GM18907 (cell line): ENCODE measurements at regions not wholly inside any gene's neighbourhood (a gene's known extent, or its start where the extent isn't known, plus 50 kb on each side); places are given as distances from the start of the nearest gene placed in this dataset.
"Not testable (repeated sequence)": the region's sequence is repeated elsewhere in the genome, so short reads cannot be mapped to it uniquely, and the experiment has no call there.

Source experiments
- ATAC-seq: cut with Tn5 transposase; IDR thresholded peaks from one replicate; pipeline ENCODE4 v1.9.1; 2021; ENCODE audit warnings: mild to moderate bottlenecking, moderate library complexity; ENCODE audit not compliant: unreplicated experiment

DNA sequence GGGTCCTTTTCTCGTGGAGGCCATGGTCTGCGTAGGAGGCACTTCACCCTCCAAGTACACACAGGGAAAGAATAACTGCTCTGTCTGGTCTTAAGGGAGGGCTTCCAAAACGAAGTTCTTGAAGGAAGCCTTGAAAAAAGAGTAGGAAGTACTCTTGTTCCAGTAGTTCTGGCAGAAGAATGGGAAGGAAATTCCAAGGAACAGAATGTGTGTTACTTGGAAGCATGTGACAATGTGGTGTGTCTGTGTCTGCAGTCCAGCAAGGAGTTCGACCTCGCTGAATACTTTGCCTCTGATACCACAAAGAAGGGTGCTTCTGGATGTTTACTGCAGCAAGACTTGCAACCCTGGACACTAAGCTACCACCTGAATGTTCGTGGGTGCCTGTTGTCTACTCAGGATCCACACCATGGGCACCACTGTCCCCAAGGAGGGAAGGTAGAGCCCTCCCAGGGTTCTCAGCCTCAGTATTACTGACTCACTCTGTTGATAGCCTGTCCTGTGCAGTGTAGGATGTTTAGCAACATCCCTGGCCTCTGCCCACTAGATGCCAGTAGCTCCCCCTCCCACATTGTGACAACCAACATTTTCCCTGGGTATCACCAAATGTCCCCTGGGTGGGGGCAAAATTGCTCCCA is 471.6 kb upstream of the CDH4 start:
- ATAC-seq: no peak

DNA sequence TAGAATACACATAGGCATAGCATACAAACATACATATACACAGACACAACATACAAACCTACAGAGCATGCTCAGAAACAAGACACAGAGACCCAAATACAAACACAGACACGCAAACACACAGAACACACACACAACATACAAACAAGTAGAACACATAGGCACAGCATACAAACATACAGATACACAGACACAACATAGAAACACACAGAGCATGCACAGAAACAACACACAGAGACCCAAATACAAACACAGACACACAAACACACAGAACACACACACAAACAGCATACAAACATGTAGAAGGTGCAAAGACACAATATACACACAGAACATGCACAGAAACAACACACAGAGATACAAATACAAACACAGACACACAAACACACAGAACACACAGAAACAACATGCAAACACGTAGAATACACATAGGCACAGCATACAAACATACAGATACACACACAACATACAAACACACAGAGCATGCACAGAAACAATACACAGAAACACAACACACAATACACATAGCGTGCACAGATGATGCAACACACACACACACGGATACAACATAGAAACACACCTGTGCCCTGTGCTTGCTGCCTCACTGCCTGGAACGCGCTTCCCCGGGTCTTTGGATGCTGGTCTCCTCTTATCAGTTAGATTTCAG is 469.0 kb upstream of the CDH4 start:
- no peak for ATAC-seq

DNA sequence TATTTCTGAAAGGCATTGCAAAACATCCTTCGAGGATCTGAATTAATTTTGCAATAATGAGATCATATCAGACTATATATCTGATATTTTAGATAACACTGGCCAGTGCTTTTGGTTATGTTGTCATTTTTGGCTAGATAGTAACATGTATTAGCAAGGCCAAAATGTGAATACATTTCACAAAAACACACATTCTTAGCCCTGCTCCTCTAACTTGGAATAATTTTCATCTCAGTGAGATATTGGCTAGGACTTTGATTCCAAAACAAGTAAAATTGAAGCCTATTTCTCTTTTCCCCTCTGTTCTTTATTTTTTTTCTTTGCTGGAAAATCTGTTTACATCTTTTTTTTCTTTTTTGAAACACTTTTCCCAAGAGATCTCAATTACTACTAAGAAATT is 466.8 kb upstream of the CDH4 start:
- ATAC-seq: no peak

DNA sequence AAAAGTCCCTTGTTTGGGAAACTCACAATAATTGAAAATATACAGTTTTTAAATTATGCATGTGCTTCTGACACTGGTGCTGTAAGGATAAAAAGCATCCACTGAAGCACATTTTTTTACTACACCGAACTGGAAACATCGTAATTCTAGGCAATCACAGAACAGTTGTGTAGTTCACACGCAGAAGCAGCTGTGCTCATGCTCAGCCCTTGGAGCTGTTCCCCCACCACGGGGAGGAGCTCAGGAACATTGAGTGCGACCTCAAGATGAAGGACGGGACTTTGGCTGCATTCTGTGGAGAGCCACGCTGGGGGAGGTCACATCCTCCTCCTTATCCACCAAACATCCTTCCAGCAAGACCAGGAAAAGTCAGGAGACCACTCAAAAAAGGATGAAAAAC is 466.3 kb upstream of the CDH4 start:
- no peak for ATAC-seq

DNA sequence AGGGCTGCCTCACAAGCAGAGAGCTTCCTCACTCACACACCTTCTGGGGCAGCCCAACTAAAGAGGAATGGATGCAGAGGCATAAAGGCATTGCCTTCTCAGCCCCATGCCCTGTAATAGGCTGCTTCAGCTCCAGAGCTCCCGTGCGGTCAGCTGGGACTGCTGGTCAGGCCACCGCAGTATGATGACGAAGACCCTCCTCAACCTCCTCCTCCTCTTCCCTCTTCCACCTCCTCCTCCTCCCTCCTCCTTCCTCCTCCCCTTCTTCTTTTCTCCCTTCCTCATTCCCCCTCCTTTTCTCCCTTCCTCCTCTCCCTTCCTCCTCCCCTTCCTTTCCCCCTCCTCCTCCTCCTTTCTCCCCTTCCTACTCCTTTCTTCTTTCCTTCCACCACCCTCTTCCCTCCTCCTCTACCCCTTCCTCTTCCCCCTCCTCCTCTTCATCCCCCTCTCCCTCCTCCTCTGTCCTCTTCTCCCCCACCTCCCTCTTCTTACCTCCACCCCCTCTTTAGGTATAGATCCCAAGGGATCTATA is 465.3 kb upstream of the CDH4 start:
- ATAC-seq: no peak

DNA sequence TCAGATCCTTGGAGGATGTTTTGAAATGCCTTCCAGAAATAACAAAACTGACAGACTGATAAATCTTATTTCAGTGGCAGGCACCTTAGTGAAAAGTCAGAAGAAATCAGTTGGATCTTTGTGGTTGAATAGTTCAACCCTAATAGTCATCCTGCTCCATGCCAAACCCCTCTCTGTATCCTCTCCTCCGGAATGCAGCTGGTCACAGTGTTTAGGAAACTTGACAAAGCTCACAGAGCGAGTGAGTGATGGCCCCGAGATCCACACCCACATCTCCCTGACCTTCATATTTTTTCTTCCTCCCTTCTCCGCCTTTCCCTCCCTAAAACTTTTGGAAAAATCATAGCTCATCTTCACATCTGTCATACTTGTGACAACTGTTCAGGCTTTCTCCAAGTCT is 464.8 kb upstream of the CDH4 start:
- ATAC-seq: no peak

DNA sequence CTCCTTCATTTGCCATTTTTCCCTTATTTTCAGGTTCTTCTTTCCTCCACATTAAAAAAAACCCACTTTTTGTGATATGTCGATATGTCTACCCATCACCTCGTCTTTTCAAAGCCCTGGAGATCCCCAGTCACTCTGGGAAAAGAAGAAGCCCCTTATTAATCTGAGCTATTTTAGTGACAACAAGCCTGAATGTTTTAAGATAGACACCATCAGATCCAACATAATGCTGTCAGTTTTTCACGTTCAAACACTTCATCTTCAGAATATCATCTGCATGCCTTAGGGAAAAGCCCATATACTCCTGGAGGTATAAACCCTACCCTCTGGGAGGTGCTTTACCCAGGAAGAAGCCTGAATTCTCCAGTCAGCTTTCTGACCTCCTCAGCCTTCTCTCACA is 464.0 kb upstream of the CDH4 start:
- no peak for ATAC-seq

DNA sequence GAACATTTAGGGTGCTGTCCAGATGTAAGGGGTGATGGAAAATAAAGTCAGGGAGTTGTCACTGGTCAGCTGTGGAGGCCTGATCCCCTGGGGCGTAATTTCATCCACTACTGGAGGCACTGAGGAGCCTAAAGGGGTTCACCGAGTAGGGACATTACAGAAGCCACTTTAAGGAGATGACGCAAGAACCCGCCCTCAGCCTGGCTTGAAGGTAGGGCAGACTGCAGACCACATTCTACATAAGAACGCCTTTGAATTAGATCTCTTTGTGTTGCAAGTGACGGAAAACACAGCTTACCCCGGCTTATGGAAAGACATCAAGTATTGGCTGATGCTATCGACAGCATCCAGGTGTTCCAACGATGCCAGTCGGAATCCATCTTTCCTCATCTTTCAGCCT is 462.7 kb upstream of the CDH4 start:
- ATAC-seq: no peak

DNA sequence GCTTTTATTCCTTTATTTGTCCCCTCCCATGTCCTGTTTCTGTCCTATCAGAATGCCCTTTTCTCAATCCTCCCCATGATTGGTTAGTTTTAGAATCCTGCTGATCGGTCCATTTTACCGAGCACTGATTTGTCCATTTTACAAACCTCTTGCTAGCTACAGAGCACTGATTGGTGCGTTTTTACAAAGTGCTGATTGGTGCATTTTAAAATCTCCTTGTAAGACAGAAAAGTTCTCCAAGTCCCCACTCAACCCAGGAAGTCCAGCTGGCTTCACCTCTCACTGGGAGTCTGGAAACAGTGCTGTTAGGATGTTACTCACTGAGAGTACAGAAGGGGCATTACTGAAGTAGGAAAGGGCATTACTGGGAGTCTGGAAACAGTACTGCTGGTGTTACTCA is 461.7 kb upstream of the CDH4 start:
- not testable (repeated sequence) for ATAC-seq

DNA sequence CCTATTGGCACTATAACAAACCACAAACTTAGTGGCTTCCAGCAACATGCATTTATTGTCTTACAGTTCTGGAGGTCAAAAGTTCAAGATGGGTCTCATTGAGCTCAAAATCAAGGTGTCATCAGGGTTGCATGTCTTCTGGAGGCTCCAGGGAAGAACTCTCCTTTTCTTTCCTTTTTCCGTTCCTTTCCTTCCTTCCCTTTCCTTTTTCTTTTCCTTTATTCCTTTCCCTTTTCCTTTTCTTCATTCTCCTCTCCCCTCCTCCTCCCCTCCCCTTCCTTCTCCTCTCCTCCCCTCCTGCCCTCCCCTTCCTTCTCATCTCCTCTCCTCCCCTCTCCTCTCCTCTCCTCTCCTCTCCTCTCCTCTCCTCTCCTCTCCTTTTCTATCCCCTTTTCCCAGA is 460.2 kb upstream of the CDH4 start:
- ATAC-seq: no peak

DNA sequence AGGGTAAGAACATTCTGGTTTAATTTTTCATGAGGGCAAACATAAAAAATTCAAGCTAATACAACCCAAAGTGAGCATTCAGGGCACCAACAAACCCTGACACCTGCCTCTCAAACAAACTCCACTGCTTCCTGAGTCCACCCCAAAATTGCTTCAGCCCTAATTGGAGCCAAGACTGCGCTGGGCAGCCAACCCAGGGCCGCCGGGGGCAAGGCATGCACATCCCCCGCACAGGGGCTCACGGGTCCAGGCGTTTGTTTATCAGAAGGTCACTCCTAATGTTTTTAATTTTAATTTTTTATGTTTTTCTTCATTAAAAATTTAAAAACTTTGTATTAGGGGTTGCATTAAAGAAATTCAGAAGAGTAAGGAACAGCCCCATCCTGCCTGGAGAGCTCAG is 459.1 kb upstream of the CDH4 start:
- ATAC-seq: no peak

DNA sequence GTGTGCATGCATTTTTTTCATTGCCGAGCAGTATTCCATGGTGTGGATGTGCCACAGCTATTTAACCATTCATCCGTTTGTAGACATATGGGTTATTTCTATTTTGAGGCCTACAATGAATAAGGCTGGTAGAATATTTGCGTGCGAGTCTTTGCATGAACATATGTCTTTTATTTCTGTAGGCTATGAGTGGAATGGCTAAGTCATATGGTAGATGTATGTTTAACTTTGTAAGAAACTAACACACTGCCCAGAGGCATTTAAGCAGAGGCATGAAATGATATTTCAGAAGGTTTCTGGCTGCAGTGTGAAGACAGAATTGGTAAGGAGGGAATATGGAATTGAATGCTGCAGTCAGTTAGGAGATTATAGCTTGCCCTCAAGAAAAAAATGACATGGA is 457.4 kb upstream of the CDH4 start:
- ATAC-seq: no peak

DNA sequence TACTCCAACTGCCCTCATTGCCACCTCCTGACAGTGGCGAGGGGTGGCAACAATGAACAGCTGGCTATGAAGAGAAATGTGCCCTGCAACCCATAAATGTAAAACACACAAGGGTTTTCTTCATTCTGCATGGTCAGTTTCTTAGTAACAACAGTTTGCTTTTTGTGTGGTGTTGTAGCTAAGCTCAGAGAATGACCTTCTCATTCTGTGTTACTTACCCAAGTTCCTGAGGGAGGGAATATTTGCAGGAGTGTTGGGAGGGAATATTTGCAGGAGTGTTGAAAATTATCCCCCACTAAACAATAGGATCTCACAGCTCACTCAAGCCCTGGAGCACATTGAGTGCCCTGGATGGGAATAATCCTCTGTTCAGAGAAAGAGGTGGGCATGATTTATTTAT is 456.4 kb upstream of the CDH4 start:
- no peak for ATAC-seq

DNA sequence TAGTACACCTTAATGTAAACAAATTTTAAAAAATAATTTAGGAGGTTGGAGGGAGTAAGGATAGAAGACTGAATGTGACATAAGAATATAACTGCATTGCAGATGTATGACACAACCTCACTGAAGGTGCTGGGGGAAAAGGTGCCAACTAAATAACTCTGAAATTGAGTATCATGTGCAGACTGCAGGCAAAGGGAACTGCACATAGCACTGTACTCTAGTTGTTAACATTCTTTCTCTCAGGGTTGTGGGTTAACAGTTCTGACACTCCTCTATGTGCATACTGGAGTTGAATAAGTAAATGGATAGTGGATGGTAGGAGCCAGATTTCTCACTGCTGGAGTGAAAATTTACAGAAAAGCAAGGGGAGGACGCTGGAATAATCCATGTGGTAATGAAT is 451.9 kb upstream of the CDH4 start:
- no peak for ATAC-seq

DNA sequence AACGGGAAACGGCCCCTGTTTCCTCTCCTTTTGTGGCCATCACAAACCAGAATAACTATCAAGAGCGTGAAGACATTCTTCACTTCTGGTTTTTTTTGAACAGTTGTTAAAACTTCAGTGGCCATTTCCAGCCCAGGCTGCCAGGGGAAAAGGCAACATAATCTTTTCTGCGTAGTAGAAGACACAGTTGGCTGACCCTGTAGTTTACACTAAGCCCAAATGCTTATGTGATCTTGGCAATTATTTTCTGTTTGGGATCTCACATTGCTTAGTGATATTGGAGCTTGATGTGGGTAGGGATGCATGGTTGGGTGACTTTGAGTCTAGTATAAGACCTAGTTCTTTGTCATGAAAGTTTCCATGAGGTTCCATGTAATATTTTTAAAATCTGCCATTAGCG is 449.4 kb upstream of the CDH4 start:
- no peak for ATAC-seq

DNA sequence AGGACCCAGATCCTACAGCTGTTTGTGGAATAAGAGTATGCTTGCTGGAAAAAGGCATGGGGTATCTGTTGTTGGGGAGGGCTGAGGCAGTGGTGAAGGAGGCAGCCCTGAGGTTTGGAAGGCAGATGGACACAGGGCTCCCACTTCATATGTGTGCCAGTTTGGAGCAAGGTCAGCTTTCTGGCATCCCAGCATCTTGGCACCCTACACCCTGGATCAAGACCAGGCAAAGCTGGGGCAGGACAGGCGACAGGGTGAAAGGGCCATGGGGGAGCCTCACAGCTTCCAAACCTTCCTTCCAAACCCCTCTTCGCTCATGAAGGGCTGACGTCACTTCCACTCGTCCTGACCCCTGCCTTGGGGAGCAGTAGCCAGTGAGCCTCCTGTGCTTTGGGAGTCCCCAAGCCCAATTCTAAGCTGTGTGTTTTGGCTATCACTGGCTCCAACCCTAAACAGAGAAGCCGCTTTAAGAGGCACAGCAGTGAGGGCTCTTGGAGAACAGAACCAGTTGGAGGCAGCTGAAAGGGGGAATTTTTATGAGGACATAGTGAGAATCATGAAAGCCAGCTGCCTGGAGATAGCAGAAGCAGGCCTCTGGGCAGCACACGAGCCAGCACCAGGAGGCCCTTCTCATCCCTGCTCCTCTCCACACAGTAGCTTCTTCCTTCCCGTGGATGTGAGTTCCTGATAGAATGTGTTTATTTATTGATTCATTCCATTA is 448.6 kb upstream of the CDH4 start:
- no peak for ATAC-seq

DNA sequence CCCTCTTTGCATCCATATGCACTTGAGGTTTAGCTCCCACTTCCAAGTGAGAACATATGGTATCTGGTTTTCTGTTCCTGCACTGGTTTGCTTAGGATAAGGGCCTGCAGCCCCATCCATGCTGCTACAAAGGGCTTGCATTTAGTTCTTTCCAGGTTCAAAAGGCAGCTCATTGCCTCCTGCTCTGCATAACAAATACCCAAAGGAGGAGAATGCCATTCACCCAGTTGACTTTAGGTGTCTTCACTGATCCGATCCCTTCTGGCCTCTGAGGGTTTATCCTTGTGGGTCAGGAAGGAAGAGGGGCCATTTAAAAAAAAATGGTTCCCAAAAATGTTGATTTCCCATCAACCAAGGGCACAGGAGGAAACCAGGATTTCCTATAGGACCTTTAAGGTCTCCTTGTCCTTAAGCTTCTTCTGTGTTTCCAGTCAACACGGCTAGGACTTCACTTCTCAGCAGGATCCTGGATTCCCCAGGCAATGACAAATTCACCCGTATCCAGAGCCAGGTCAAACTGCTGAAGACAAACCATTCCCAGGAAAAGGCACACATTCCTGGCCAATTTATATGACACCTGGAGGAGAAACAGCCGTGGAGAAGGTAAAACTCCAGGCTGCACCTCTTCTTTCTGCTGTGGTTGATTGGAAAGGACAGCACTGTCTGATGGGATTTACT is 447.7 kb upstream of the CDH4 start:
- ATAC-seq: no peak

DNA sequence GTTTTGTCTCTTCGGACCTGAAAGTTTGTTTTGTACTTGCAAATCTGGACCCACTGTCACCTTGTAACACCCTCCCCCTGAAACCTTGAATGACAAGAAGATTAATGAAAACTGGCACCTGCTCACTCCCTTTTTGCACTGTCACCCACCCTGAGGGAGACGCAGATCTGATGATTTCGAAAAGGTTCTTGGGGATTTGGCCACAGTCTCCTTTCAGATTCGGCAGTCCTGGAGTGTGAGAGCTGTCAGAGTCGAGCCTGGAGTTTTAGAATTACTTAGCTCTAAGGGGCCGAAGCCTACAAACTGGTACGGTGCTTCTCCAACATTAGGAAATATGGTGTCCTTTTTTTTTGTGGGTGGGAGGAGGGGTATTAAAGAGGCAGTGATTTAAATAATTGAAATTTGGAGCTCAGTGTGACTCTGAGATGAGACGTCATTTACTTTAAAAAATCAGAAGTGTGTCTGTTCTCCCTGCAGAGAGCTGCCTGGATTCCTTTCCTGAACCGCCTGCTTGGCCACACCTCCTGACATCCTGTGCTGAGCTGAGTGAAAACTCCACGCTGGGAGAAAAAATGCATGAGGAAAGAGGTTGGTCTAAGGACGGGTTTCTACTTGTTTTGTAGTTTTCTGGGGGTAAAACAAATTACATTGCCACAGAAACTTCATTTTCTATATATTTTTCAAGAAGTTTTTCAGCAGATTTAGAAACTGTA is 447.0 kb upstream of the CDH4 start:
- ATAC-seq: no peak

DNA sequence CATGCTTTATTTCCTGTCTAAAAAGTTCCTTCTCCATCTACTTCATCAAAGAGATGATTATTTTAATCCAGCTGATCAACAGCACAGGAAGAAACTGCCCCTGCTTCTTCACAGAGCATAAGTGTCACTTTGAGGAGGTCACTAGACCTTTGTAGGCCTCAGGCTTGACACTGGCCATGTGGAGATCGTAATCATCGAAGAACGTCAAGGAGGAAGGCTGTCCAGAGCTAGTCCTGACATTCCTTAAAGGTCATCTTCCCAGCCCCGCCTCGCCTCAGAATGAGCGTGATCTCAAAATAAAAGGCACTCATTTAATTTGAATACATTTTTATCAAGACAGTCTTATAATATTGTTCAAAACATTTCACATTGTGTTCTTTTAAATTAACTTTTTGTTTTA is 445.7 kb upstream of the CDH4 start:
- ATAC-seq: no peak

DNA sequence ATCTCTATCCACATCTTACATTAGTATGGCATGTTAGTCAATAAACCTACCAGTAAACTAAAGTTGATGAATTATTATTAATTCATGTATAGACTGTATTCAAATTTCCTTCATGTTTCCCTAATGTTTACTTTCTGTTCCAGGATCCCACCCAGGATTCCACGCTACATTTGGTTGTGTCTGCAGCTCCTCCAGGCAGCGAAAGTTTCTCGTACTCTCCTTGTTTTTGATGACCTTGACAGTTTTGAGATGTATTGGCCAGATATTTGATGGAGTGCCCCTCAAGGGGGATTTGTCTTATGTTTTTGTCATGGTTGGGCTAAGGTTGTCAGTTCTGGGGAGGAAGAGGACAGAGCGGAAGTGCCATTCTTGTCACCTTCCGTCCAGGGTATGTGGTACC is 445.2 kb upstream of the CDH4 start:
- ATAC-seq: no peak
